HG03354 (cell line): ENCODE measurements at regions not wholly inside any gene's neighbourhood (a gene's known extent, or its start where the extent isn't known, plus 50 kb on each side); places are given as distances from the start of the nearest gene placed in this dataset.
"Not testable (repeated sequence)": the region's sequence is repeated elsewhere in the genome, so short reads cannot be mapped to it uniquely, and the experiment has no call there.

ENCODE experiments used
- ATAC-seq: cut with Tn5 transposase; IDR thresholded peaks from one replicate; pipeline ENCODE4 v1.9.1; 2021; ENCODE audit warnings: mild to moderate bottlenecking; ENCODE audit not compliant: unreplicated experiment, poor library complexity, severe bottlenecking

GRCh38 chr5:92567831-92568450 lies 1013.1 kb downstream of the NR2F1-AS1 start:
- ATAC-seq: no peak

GRCh38 chr5:92566113-92566786 lies 1014.8 kb downstream of the NR2F1-AS1 start:
- no peak for ATAC-seq

GRCh38 chr5:92565673-92566072 lies 1015.3 kb downstream of the NR2F1-AS1 start:
- no peak for ATAC-seq

GRCh38 chr5:92562065-92562464 lies 1019.0 kb downstream of the NR2F1-AS1 start:
- no peak for ATAC-seq

GRCh38 chr5:92561411-92561959 lies 1019.5 kb downstream of the NR2F1-AS1 start:
- ATAC-seq: no peak

GRCh38 chr5:92560698-92561401 lies 1020.2 kb downstream of the NR2F1-AS1 start:
- ATAC-seq: no peak

- ATAC-seq: no peak
Measured at GRCh38 chr5:92559781-92560180, 1021.2 kb downstream of the NR2F1-AS1 start.

- no peak for ATAC-seq
Measured at GRCh38 chr5:92559331-92559730, 1021.7 kb downstream of the NR2F1-AS1 start.

- ATAC-seq: no peak
Measured at GRCh38 chr5:92556747-92557146, 1024.3 kb downstream of the NR2F1-AS1 start.

GRCh38 chr5:92554447-92555085 lies 1026.5 kb downstream of the NR2F1-AS1 start:
- no peak for ATAC-seq

GRCh38 chr5:92553326-92553725 lies 1027.7 kb downstream of the NR2F1-AS1 start:
- ATAC-seq: peak; percentile 44

- peak; percentile 47 for ATAC-seq
Measured at GRCh38 chr5:92552206-92553160, 1028.5 kb downstream of the NR2F1-AS1 start.

- no peak for ATAC-seq
Measured at GRCh38 chr5:92548346-92548745, 1032.7 kb downstream of the NR2F1-AS1 start.

- ATAC-seq: no peak
Measured at GRCh38 chr5:92544596-92544995, 1036.4 kb downstream of the NR2F1-AS1 start.

GRCh38 chr5:92544036-92544435 lies 1037.0 kb downstream of the NR2F1-AS1 start:
- ATAC-seq: no peak

GRCh38 chr5:92543201-92543600 lies 1037.8 kb downstream of the NR2F1-AS1 start:
- ATAC-seq: no peak

- not testable (repeated sequence) for ATAC-seq
Measured at GRCh38 chr5:92542017-92542416, 1039.0 kb downstream of the NR2F1-AS1 start.

- no peak for ATAC-seq
Measured at GRCh38 chr5:92527311-92528078, 1053.5 kb downstream of the NR2F1-AS1 start.
